IPS-18a (cell line): ENCODE measurements at regions not wholly inside any gene's neighbourhood (a gene's known extent, or its start where the extent isn't known, plus 50 kb on each side); places are given as distances from the start of the nearest gene placed in this dataset.

Experiments
- H3K27ac ChIP-seq: one replicate; pipeline ENCODE4 v1.5.1; 2013; ENCODE audit warnings: low read length
- H3K27me3 ChIP-seq: one replicate; pipeline ENCODE4 v1.6.1; 2013; ENCODE audit warnings: mild to moderate bottlenecking, low read length; ENCODE audit not compliant: control insufficient read depth, insufficient read depth
- H3K36me3 ChIP-seq: one replicate; pipeline ENCODE4 v1.6.1; 2013; ENCODE audit warnings: low read depth, low read length; ENCODE audit not compliant: control insufficient read depth
- H3K4me1 ChIP-seq: one replicate; pipeline ENCODE4 v1.6.1; 2013; ENCODE audit warnings: low read depth, low read length; ENCODE audit not compliant: control insufficient read depth
- H3K4me3 ChIP-seq: one replicate; pipeline ENCODE4 v1.5.1; 2013; ENCODE audit warnings: low read length
- H3K9ac ChIP-seq: one replicate; pipeline ENCODE4 v1.6.1; 2013; ENCODE audit warnings: mild to moderate bottlenecking, low read length, moderate library complexity
- H3K9me3 ChIP-seq: one replicate; pipeline ENCODE4 v1.6.1; 2013; ENCODE audit warnings: low read depth, low read length; ENCODE audit not compliant: control insufficient read depth

GRCh38 chr6:71168233-71168765 is 120.3 kb upstream of the OGFRL1 start:
- Histone ChIP-seq H3K4me3 (no peak overlapping the region), H3K27me3 (no peaks in the 10 kb centered on the region), H3K9me3 (no peaks in the 10 kb centered on the region), H3K9ac (no peak overlapping the region), H3K4me1 (no peaks in the 10 kb centered on the region), H3K27ac (no peak overlapping the region), H3K36me3 (no peaks in the 10 kb centered on the region)

- Histone ChIP-seq H3K36me3 (no peaks in the 10 kb centered on the region), H3K4me1 (no peaks in the 10 kb centered on the region), H3K9me3 (no peaks in the 10 kb centered on the region), H3K27me3 (no peaks in the 10 kb centered on the region), H3K9ac (no peak overlapping the region), H3K27ac (no peak overlapping the region), H3K4me3 (no peak overlapping the region)
Measured at GRCh38 chr6:71171497-71172070, 117.0 kb upstream of the OGFRL1 start.

GRCh38 chr6:71179249-71179885 is 109.2 kb upstream of the OGFRL1 start:
- no peak overlapping the region for H3K9ac ChIP-seq
- H3K9me3 ChIP-seq = no peaks in the 10 kb centered on the region
- H3K27ac ChIP-seq = no peak overlapping the region
- H3K36me3 ChIP-seq = no peaks in the 10 kb centered on the region
- no peaks in the 10 kb centered on the region for H3K27me3 ChIP-seq
- H3K4me1 ChIP-seq = peaks cover 24% of the 10 kb centered on the region
- H3K4me3 ChIP-seq = no peak overlapping the region

- Histone ChIP-seq H3K27ac (peak overlapping the region; percentile 14), H3K4me3 (peak overlapping the region; percentile 3), H3K4me1 (peaks cover 24% of the 10 kb centered on the region), H3K9ac (no peak overlapping the region), H3K27me3 (no peaks in the 10 kb centered on the region), H3K36me3 (no peaks in the 10 kb centered on the region), H3K9me3 (no peaks in the 10 kb centered on the region)
Measured at GRCh38 chr6:71181565-71181964, 107.0 kb upstream of the OGFRL1 start.

- Histone ChIP-seq H3K4me3 (no peak overlapping the region), H3K27ac (no peak overlapping the region), H3K36me3 (no peaks in the 10 kb centered on the region), H3K9me3 (no peaks in the 10 kb centered on the region), H3K27me3 (no peaks in the 10 kb centered on the region), H3K9ac (no peak overlapping the region), H3K4me1 (no peaks in the 10 kb centered on the region)
Measured at GRCh38 chr6:71187141-71187540, 101.5 kb upstream of the OGFRL1 start.

GRCh38 chr6:71190809-71191208 is 97.8 kb upstream of the OGFRL1 start:
- Histone ChIP-seq H3K9me3 (no peaks in the 10 kb centered on the region), H3K9ac (no peak overlapping the region), H3K27me3 (no peaks in the 10 kb centered on the region), H3K4me3 (no peak overlapping the region), H3K36me3 (no peaks in the 10 kb centered on the region), H3K27ac (no peak overlapping the region), H3K4me1 (no peaks in the 10 kb centered on the region)

GRCh38 chr6:71194724-71195123 is 93.9 kb upstream of the OGFRL1 start:
- H3K4me1 ChIP-seq = peaks cover 4% of the 10 kb centered on the region
- no peaks in the 10 kb centered on the region for H3K36me3 ChIP-seq
- no peaks in the 10 kb centered on the region for H3K9me3 ChIP-seq
- no peak overlapping the region for H3K27ac ChIP-seq
- no peak overlapping the region for H3K4me3 ChIP-seq
- no peaks in the 10 kb centered on the region for H3K27me3 ChIP-seq
- no peak overlapping the region for H3K9ac ChIP-seq

GRCh38 chr6:71197267-71197666 is 91.3 kb upstream of the OGFRL1 start:
- Histone ChIP-seq H3K36me3 (no peaks in the 10 kb centered on the region), H3K9ac (no peak overlapping the region), H3K4me3 (no peak overlapping the region), H3K9me3 (no peaks in the 10 kb centered on the region), H3K27ac (no peak overlapping the region), H3K27me3 (no peaks in the 10 kb centered on the region), H3K4me1 (peaks cover 4% of the 10 kb centered on the region)

- Histone ChIP-seq H3K4me1 (peaks cover 4% of the 10 kb centered on the region), H3K36me3 (no peaks in the 10 kb centered on the region), H3K27me3 (no peaks in the 10 kb centered on the region), H3K9me3 (no peaks in the 10 kb centered on the region), H3K9ac (no peak overlapping the region), H3K27ac (no peak overlapping the region), H3K4me3 (no peak overlapping the region)
Measured at GRCh38 chr6:71197780-71198179, 90.8 kb upstream of the OGFRL1 start.

GRCh38 chr6:71198908-71199307 is 89.7 kb upstream of the OGFRL1 start:
- H3K27me3 ChIP-seq = no peaks in the 10 kb centered on the region
- no peaks in the 10 kb centered on the region for H3K36me3 ChIP-seq
- no peak overlapping the region for H3K4me3 ChIP-seq
- H3K4me1 ChIP-seq = peaks cover 4% of the 10 kb centered on the region
- no peak overlapping the region for H3K27ac ChIP-seq
- H3K9ac ChIP-seq = no peak overlapping the region
- H3K9me3 ChIP-seq = no peaks in the 10 kb centered on the region

- no peaks in the 10 kb centered on the region for H3K36me3 ChIP-seq
Measured at GRCh38 chr6:71199736-71200135, 88.9 kb upstream of the OGFRL1 start.

GRCh38 chr6:71203206-71203605 is 85.4 kb upstream of the OGFRL1 start:
- Histone ChIP-seq H3K27me3 (no peaks in the 10 kb centered on the region), H3K36me3 (no peaks in the 10 kb centered on the region), H3K4me1 (peaks cover 2% of the 10 kb centered on the region), H3K9me3 (no peaks in the 10 kb centered on the region), H3K9ac (no peak overlapping the region), H3K4me3 (no peak overlapping the region), H3K27ac (no peak overlapping the region)

More at GRCh38 chr6:71199736-71200135, 88.9 kb upstream of the OGFRL1 start:
- Histone ChIP-seq H3K27ac (no peak overlapping the region), H3K4me1 (peaks cover 6% of the 10 kb centered on the region), H3K9ac (no peak overlapping the region), H3K4me3 (no peak overlapping the region), H3K27me3 (no peaks in the 10 kb centered on the region), H3K9me3 (no peaks in the 10 kb centered on the region)
